Kidney capillary endothelial cell (primary cell): ENCODE measurements at regions not wholly inside any gene's neighbourhood (a gene's known extent, or its start where the extent isn't known, plus 50 kb on each side); places are given as distances from the start of the nearest gene placed in this dataset.

Source experiments
- DNase-seq: peaks from one replicate; pipeline ENCODE4 v3.0.0-alpha.2; 2018; ENCODE audit warnings: low spot score

GRCh38 chr2:106978647-106979046 lies 92.7 kb upstream of the ST6GAL2 start:
- DNase-seq, result no peak

- no peak for DNase-seq
Observed at GRCh38 chr2:106981491-106981890, 95.5 kb upstream of the ST6GAL2 start.

- DNase-seq, result no peak
Observed at GRCh38 chr2:106982350-106982749, 96.4 kb upstream of the ST6GAL2 start.

GRCh38 chr2:106983305-106983704 lies 97.3 kb upstream of the ST6GAL2 start:
- no peak for DNase-seq

- DNase-seq, result no peak
Observed at GRCh38 chr2:106988361-106988760, 102.4 kb upstream of the ST6GAL2 start.

- DNase-seq, result no peak
Observed at GRCh38 chr2:106990297-106990696, 104.3 kb upstream of the ST6GAL2 start.

GRCh38 chr2:106991866-106992265 lies 105.9 kb upstream of the ST6GAL2 start:
- no peak for DNase-seq

- peak; percentile 29 for DNase-seq
Observed at GRCh38 chr2:106995556-106995955, 109.6 kb upstream of the ST6GAL2 start.

- DNase-seq, result no peak
Observed at GRCh38 chr2:106996171-106996769, 110.3 kb upstream of the ST6GAL2 start.

- DNase-seq, result no peak
Observed at GRCh38 chr2:106997204-106997603, 111.2 kb upstream of the ST6GAL2 start.

- DNase-seq, result no peak
Observed at GRCh38 chr2:107001062-107001461, 115.1 kb upstream of the ST6GAL2 start.

- no peak for DNase-seq
Observed at GRCh38 chr2:107001551-107001950, 115.6 kb upstream of the ST6GAL2 start.

- DNase-seq, result no peak
Observed at GRCh38 chr2:107001964-107002696, 116.2 kb upstream of the ST6GAL2 start.

GRCh38 chr2:107002735-107003134 lies 116.8 kb upstream of the ST6GAL2 start:
- no peak for DNase-seq

- no peak for DNase-seq
Observed at GRCh38 chr2:107005853-107006252, 119.9 kb upstream of the ST6GAL2 start.

- DNase-seq, result no peak
Observed at GRCh38 chr2:107006836-107007235, 120.9 kb upstream of the ST6GAL2 start.

GRCh38 chr2:107007927-107008326 lies 122.0 kb upstream of the ST6GAL2 start:
- no peak for DNase-seq

GRCh38 chr2:107008843-107009242 lies 122.9 kb upstream of the ST6GAL2 start:
- no peak for DNase-seq

GRCh38 chr2:107009275-107009674 lies 123.3 kb upstream of the ST6GAL2 start:
- no peak for DNase-seq

- no peak for DNase-seq
Observed at GRCh38 chr2:107012714-107013306, 126.8 kb upstream of the ST6GAL2 start.

GRCh38 chr2:107013884-107014283 lies 127.9 kb upstream of the ST6GAL2 start:
- DNase-seq, result no peak

- no peak for DNase-seq
Observed at GRCh38 chr2:107018366-107018765, 132.4 kb upstream of the ST6GAL2 start.

- DNase-seq, result no peak
Observed at GRCh38 chr2:107020392-107020791, 134.4 kb upstream of the ST6GAL2 start.

GRCh38 chr2:107024269-107024668 lies 138.3 kb upstream of the ST6GAL2 start:
- no peak for DNase-seq
